HG03039 (cell line): ENCODE measurements at regions not wholly inside any gene's neighbourhood (a gene's known extent, or its start where the extent isn't known, plus 50 kb on each side); places are given as distances from the start of the nearest gene placed in this dataset.

ENCODE experiments used
- ATAC-seq: cut with Tn5 transposase; IDR thresholded peaks from one replicate; pipeline ENCODE4 v1.9.1; 2021; ENCODE audit warnings: mild to moderate bottlenecking, moderate library complexity; ENCODE audit not compliant: unreplicated experiment

- no peak for ATAC-seq
These were observed 134.8 kb upstream of the RGMA start for GRCh38 chr15:93223803-93224202.

GRCh38 chr15:93221759-93222158, 132.7 kb upstream of the RGMA start:
- no peak for ATAC-seq

GRCh38 chr15:93219859-93220420, 130.9 kb upstream of the RGMA start:
- no peak for ATAC-seq

GRCh38 chr15:93217343-93217742, 128.3 kb upstream of the RGMA start:
- ATAC-seq, result no peak

GRCh38 chr15:93214106-93214505, 125.1 kb upstream of the RGMA start:
- no peak for ATAC-seq

GRCh38 chr15:93213281-93213680, 124.3 kb upstream of the RGMA start:
- no peak for ATAC-seq

GRCh38 chr15:93212578-93212977, 123.6 kb upstream of the RGMA start:
- no peak for ATAC-seq

GRCh38 chr15:93210995-93211394, 122.0 kb upstream of the RGMA start:
- no peak for ATAC-seq

GRCh38 chr15:93209690-93210445, 120.9 kb upstream of the RGMA start:
- no peak for ATAC-seq

GRCh38 chr15:93206893-93207292, 117.9 kb upstream of the RGMA start:
- ATAC-seq, result no peak

GRCh38 chr15:93205413-93205812, 116.4 kb upstream of the RGMA start:
- no peak for ATAC-seq

GRCh38 chr15:93203036-93203435, 114.0 kb upstream of the RGMA start:
- no peak for ATAC-seq

GRCh38 chr15:93202405-93202804, 113.4 kb upstream of the RGMA start:
- no peak for ATAC-seq

GRCh38 chr15:93201940-93202339, 112.9 kb upstream of the RGMA start:
- ATAC-seq, result no peak

GRCh38 chr15:93200837-93201226, 111.8 kb upstream of the RGMA start:
- no peak for ATAC-seq

GRCh38 chr15:93200081-93200836, 111.2 kb upstream of the RGMA start:
- ATAC-seq, result no peak

- no peak for ATAC-seq
These were observed 107.2 kb upstream of the RGMA start for GRCh38 chr15:93196135-93196670.

- no peak for ATAC-seq
These were observed 106.1 kb upstream of the RGMA start for GRCh38 chr15:93195109-93195508.

GRCh38 chr15:93190238-93190637, 101.2 kb upstream of the RGMA start:
- ATAC-seq, result no peak

- ATAC-seq, result no peak
These were observed 100.5 kb upstream of the RGMA start for GRCh38 chr15:93189561-93189960.

- no peak for ATAC-seq
These were observed 99.2 kb upstream of the RGMA start for GRCh38 chr15:93188236-93188635.

GRCh38 chr15:93185796-93186195, 96.8 kb upstream of the RGMA start:
- ATAC-seq, result no peak
